NCI-H774 (cell line): ENCODE measurements at regions not wholly inside any gene's neighbourhood (a gene's known extent, or its start where the extent isn't known, plus 50 kb on each side); places are given as distances from the start of the nearest gene placed in this dataset.

Experiments
- DNase-seq: peaks from one replicate; lab custom pipeline; 2025; lab: John Stamatoyannopoulos, UW

DNA sequence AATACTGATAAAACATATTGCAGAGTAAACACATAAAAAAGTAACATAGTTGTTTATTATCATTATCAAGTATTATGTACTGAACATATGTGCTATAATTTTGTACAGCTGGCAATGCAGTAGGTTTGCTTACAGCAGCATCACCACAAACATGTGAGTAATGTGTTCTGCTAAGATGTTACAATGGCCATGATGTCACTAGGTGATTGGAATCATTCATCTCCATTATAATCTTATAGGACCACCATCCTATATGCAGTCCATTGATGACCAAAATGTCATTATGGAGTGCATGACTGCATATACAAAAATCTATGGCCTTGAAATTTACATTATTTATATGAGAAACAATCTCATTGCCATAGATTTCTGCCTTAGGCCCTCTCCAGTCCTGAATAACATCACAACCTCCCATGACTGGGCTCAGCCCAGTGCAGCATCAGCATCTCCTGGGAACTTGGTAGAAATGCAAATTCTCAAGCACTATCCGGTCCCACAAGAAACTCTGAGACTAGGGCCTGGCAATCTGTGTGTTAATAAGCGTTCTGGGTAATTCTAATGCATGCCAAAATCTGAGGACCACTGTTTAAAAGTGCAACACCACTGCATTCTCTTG is 352.0 kb upstream of the MARCKS start:
- no peak for DNase-seq

GRCh38 chr6:113508249-113508648 is 348.9 kb upstream of the MARCKS start:
- no peak for DNase-seq

DNA sequence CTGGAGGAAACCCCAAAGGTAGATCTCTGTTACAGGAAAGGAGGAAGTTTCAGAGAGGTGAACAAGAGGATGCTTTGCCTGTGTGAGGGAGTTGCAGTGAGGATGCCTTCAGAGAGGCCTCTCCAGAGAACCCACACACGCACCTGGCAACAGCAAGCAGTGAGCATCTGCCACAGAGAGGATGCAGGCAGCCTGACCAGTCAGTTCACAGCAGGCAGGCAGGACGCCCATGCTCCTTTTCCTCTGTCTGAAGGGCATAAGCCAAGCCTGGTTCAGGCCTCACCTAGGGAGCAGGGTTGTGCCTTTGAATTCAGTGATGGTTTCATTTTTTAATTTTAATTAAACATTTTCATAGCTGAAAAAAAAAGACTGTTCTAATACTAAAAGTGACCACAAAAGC is 346.0 kb upstream of the MARCKS start:
- DNase-seq, result no peak

- no peak for DNase-seq
Observed at GRCh38 chr6:113512576-113512975, 344.6 kb upstream of the MARCKS start.

- DNase-seq, result no peak
Observed at GRCh38 chr6:113513086-113513485, 344.1 kb upstream of the MARCKS start.

DNA sequence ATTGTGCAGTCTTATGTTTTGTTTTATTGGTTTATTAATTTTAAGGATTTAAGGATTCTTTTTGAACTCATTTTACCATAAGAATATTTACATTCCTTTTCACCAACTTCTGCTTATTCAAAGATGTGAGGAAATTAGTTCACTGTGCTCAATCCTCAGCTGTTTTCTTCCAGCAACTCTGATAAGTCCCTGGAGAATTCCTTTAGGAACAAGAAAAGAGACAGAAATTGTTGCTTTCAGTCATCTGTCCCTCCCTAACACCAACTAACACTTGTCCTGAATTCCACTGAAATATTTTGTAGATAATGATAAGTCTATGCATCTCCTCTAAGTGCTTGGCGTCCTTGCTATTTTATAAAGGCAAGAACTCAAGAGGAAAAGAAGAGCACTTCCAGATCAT is 334.8 kb upstream of the MARCKS start:
- DNase-seq, result no peak

DNA sequence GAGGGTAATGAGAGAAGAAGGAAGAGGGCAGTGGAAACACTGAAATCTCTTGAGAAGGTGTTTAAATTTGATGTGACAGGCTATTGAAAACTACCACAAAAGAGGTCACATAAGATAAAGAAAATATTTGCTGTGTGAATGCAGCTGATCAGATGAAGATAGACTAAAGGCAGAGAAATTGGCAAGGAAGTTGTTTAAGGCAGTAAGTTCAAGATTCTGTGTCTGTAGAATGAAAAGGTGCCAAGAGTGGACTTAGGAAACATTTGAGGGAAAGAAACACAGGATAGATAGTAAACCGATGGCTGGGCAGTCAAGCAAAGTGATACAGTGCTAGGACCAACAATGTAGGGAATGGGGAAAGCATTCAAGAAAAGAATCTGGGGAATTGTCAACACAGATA is 332.3 kb upstream of the MARCKS start:
- DNase-seq, result no peak

GRCh38 chr6:113526553-113526952 is 330.6 kb upstream of the MARCKS start:
- DNase-seq, result no peak

GRCh38 chr6:113526995-113527394 is 330.1 kb upstream of the MARCKS start:
- DNase-seq, result no peak

DNA sequence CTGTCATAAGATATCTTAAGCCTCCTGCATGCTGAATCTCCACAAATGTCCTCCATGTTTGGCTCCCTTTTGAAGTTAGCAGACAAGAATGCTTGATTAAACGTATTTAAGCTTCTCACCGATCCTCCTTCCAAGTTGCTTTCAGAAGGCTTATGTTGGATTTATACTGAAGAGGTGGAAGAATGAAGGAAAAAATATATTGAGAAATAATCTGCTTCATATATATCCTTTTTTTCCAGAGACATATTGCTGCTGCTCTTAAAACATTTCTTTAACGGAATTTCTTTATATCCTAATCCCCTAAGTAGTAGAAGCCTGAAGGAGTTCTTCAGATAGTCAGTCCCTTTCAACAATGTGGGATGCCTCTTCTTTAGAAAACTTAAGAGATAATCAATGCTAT is 329.0 kb upstream of the MARCKS start:
- DNase-seq, result no peak

GRCh38 chr6:113529196-113529595 is 327.9 kb upstream of the MARCKS start:
- no peak for DNase-seq

GRCh38 chr6:113529879-113530278 is 327.3 kb upstream of the MARCKS start:
- no peak for DNase-seq

DNA sequence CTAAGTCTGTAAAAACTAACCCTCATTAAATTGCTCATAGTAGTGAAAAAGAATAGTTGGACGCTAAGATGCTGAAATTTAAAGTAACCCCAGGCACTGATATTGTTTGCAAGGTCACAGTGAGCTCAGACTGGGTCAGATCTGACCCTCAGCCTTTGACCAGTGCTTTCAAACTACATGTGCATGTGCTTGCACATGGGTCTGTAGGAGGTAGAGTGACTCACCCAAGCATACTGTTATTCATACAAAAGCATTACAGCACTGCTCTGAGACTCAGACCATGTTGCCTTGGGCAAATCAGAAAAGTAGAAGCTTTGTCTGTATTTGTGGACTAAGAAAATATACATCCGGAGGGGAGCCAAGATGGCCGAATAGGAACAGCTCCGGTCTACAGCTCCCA is 326.4 kb upstream of the MARCKS start:
- DNase-seq, result no peak

DNA sequence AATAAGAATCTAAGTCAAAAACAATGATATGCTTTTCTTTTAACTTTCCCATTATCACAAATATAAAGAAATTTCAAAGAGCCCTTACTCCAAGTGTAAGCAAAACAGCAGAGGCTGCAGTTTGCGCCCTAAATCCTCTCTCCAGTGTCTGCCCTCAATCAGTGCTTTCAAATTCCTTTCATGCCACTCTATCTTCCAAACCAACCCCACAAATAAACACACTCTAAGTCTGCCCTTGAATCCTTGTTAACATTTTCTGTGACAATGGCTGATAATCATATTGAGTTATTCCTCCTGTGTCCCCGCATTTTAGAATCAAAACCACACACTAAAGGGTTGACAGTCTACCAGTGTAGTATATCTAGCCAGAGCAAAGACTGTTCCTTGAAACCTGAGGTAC is 317.9 kb upstream of the MARCKS start:
- no peak for DNase-seq

DNA sequence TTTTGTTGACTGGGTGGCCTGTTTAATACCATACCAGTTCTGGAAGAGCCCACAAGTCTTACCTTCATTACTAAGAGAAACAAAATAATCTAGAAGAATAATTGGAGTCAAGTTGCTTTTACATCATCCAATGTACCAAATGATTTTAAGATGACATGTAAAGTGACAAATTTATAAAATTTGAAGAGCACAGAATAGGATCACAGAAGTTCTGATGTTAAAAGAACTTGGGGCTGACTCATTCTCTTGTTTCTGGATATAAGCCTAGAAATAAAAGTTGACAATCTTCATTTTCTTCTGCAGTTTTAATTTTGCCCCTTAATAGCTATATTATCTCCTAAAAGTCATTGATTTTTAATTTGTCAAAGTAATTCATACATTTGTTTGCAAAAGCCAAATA is 317.5 kb upstream of the MARCKS start:
- DNase-seq, result no peak

DNA sequence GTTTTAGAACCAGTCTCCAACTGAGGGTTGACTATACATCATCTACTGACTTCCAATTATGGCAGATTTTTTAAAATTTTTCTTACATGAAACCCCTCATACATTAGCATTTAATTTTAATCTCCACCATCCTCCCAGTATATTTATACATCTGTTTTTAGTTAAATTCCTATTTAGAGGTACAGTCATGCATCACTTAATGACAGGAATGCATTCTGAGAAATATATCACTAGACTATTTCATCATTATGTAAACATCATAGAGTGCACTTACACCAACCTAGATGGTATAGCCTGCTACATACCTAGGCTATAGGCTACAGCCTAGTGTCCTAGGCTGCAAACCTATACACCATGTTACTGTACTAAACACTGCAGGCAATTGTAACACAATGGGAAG is 316.7 kb upstream of the MARCKS start:
- no peak for DNase-seq

DNA sequence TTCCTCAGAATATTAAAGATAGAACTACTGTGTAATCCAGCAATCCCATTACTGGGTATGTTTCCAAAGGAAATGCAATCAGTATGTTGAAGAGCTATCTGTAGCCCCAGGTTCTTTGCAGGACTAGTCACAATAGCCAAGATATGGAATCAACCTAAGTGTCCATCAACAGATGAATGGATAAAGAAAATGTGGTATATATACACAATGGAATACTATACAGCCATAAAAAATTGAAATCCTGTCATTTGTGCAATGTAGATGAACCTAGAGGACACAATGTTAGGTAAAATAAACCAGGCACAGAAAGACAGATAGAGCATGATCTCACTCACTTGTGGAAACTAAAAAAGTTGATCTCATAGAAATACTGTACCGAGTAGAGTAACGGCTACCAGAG is 306.0 kb upstream of the MARCKS start:
- DNase-seq, result no peak

- DNase-seq, result no peak
Observed at GRCh38 chr6:113556775-113557174, 300.4 kb upstream of the MARCKS start.

DNA sequence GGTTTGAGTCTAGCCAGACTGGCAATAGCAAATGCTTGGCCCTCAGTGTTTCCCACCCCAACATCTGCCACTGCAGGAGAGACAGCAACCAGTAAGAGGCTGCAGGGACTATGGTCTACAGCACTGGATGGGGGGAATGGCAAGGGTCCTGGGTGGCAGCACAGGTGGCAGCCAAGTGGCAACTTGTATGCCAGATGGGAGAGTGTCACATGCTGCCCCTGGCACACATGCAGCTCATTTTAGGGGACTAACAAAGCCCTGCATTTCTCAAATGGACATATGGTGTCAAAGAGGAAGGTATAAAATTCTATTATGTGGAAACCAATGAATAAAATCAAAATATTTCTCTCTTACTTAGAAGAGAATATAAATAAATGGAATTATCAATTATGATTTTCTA is 298.7 kb upstream of the MARCKS start:
- no peak for DNase-seq

GRCh38 chr6:113558966-113559365 is 298.2 kb upstream of the MARCKS start:
- no peak for DNase-seq

DNA sequence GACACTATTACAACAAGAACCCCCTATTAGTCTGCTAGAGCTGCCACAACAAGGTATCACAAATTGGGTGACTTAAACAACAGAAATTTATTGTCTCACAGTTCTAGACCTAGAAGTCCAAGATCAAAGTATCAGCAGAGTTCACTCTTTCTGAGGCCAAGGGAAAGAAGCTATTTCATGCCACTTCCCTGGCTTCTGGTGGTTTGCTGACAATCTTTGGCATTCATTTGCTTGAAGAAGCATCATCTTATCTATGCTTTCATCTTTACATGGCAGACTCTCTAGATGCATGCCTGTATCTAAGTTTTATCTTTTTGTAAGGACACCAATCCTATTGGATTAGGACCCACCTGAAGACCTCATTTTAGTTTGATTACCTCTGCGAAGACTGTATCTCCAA is 296.8 kb upstream of the MARCKS start:
- DNase-seq, result no peak

DNA sequence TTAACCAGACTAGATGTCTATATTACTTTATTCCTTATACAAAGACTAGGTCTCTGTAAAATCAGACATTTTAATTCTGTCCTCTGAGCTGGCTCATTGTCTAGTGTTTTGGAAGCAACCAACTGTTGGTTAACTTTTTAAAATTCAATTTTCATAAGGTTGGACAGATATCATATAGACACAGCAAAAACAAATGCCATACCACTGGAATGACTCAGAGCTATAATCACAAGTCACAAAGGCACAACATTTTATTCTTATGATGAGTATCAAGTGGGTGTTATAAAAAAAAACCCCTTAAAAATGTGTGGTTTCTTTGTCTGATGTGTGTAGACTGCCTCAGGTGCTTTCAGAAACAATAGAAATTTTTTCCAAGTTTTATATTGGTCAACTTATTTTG is 296.2 kb upstream of the MARCKS start:
- DNase-seq, result no peak

DNA sequence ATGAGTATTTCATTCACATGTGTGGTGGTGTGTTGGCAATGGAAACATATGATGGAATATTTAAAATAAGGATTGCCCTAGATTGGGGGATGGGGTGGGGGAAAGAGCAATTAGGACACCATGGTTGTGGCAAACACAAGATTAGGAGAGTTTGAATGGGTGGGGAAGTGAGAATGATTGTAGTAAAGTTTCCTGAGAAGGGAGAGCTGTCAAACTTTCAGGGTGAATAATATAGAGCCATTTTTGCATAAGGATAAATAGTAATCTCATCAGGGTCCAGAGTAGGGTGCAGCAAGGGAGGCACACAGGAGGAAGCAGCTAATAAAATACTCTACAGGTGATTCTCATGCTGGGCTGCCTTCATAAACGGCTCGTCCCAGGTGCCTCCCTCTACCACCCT is 294.9 kb upstream of the MARCKS start:
- DNase-seq, result no peak

- peak; percentile 96 for DNase-seq
Observed at GRCh38 chr6:113564371-113565171, 292.6 kb upstream of the MARCKS start.
